ENCODE measurements at regions not wholly inside any gene's neighbourhood (a gene's known extent, or its start where the extent isn't known, plus 50 kb on each side); places are given as distances from the start of the nearest gene placed in this dataset.

DNA sequence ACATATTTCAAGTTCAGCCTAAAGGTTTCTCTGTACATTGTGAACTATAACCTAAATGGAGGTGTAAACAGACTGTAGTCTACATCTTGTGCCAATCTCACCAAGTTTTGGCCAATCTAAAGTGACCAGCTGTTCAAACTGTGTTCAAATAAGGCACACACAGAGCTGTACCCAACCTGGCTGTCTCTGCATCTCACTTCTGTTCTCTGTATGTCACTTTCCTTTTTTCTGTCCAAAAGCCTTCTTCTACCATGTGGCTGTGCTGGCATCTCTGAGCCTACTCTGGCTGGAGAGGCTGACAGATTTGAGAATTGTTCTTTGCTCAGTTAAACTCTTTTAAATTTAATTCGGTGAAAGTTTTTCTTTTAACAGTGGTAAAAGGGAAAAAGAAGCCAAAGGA lies 817.9 kb downstream of the SOCS6 start:
- H3K79me2 ChIP-seq (ENCODE audit: insufficient read depth, low read length): no peaks in the 10 kb centered on the region
- BruUV-seq (replicated peaks): no TSS peak
- H3K4me1 ChIP-seq (ENCODE audit: insufficient read depth, low read length): no peaks in the 10 kb centered on the region
- intact Hi-C loops (cut with micrococcal nuclease; ENCODE audit: unreplicated experiment) (no loop called here), in situ Hi-C loops (cut with HindIII; ENCODE audit: extremely low pct_ligation_motif_present, low pct_unique_long_range_greater_than_20kb) (no loop called here)
- FAIRE-seq (no peak), ATAC-seq (no peak), DNase-seq (ENCODE audit: low spot score) (no peak)
- no peak overlapping the region for H3K4me3 ChIP-seq (replicated peaks in 1 of 3; ENCODE audit: insufficient read depth in 1 of 3, low read depth in 2 of 3, low read length in 3 of 3)
- WGBS (ENCODE audit: low lambda C conversion rate): 3% methylated on average over 1 of the region's 1 CpG
- POLR2A ChIA-PET: no interaction called here
- no peaks in the 10 kb centered on the region for H3K9me3 ChIP-seq (ENCODE audit: low read length)
- H3K9ac ChIP-seq (ENCODE audit: insufficient read depth, low read depth, low read length): no peak overlapping the region
- no peaks in the 10 kb centered on the region for H4K20me1 ChIP-seq (ENCODE audit: insufficient read depth, low read length)
- H3K27ac ChIP-seq (ENCODE audit: extremely low read length, insufficient read depth, low read length): no peak overlapping the region
- no peak for TF ChIP-seq IRX3 (CRISPR knock-in tag; IDR thresholded peaks at IDR 0.05; ENCODE audit: borderline replicate concordance, low read depth)
- no peak for TF ChIP-seq MAZ (IDR thresholded peaks at IDR 0.05; ENCODE audit: borderline replicate concordance, low read depth, low read length)
- no peak for TF ChIP-seq MAZ (CRISPR knock-in tag; IDR thresholded peaks at IDR 0.05; ENCODE audit: low read depth)
- no peak for TF ChIP-seq ZNF441 (CRISPR knock-in tag; IDR thresholded peaks at IDR 0.05; ENCODE audit: borderline replicate concordance)
- TF ChIP-seq MXD4 (CRISPR knock-in tag; IDR thresholded peaks at IDR 0.05): no peak
- no peak for TF ChIP-seq SMC3 (IDR thresholded peaks at IDR 0.05; ENCODE audit: low read length)
- TF ChIP-seq ZMYM2 (CRISPR knock-in tag; IDR thresholded peaks at IDR 0.05): no peak
- no peak for TF ChIP-seq ZNF570 (CRISPR knock-in tag; IDR thresholded peaks at IDR 0.05; ENCODE audit: borderline replicate concordance)
- no peak for TF ChIP-seq HNRNPH1 (optimal IDR thresholded peaks at IDR 0.05; ENCODE audit: low read depth, low read length)
- no peak for TF ChIP-seq ARID2 (CRISPR knock-in tag; IDR thresholded peaks at IDR 0.05; ENCODE audit: borderline replicate concordance)
- TF ChIP-seq TOPORS (CRISPR knock-in tag; IDR thresholded peaks at IDR 0.05): no peak
- TF ChIP-seq KAT2B (IDR thresholded peaks at IDR 0.05; ENCODE audit: borderline replicate concordance, low read depth, low read length): no peak
- TF ChIP-seq ZNF235 (CRISPR knock-in tag; IDR thresholded peaks at IDR 0.05; ENCODE audit: borderline replicate concordance): no peak
- TF ChIP-seq MIER2 (CRISPR knock-in tag; IDR thresholded peaks at IDR 0.05): no peak
- no peaks in the 10 kb centered on the region for H3K27me3 ChIP-seq (ENCODE audit: control insufficient read depth in 1 of 2, insufficient read depth in 2 of 2, low read length in 2 of 2)
- H2AFZ ChIP-seq (ENCODE audit: low read length): no peak overlapping the region
- H3K36me3 ChIP-seq (replicated peaks in 1 of 2; ENCODE audit: control insufficient read depth in 1 of 2, insufficient read depth in 2 of 2, low read length in 2 of 2): no peaks in the 10 kb centered on the region
- CTCF ChIA-PET (ENCODE audit: low intra/inter-chr PET ratio, low total read pairs): no interaction called here
- no peak overlapping the region for H3K4me2 ChIP-seq (ENCODE audit: low read depth, low read length)

Data from HepG2 (cell line).